NCI-H510A (cell line): ENCODE measurements at regions not wholly inside any gene's neighbourhood (a gene's known extent, or its start where the extent isn't known, plus 50 kb on each side); places are given as distances from the start of the nearest gene placed in this dataset.

Experiments used
- DNase-seq: peaks from one replicate; lab custom pipeline; 2025; lab: John Stamatoyannopoulos, UW

GRCh38 chr5:68452286-68452685 lies 236.7 kb downstream of the PIK3R1 start:
- DNase-seq = no peak

DNA sequence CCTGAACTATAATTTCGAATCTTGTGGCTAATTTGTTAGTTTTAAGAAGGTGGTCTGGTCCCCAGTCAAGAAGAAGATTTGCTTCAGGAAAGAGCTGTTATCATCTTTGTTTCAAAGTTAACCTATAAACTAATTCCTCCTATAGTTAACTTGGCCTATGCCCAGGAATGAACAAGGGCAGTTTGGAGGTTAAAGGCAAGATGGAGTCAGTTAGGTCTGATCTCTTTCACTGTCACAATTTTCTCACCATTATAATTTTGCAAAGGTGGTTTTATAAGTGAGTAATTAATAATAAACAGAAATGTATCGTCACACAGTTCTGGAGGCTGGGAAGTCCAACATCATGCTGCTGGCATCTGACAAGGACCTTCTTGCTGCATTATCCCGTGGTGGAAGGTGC lies 238.6 kb downstream of the PIK3R1 start:
- no peak for DNase-seq

DNA sequence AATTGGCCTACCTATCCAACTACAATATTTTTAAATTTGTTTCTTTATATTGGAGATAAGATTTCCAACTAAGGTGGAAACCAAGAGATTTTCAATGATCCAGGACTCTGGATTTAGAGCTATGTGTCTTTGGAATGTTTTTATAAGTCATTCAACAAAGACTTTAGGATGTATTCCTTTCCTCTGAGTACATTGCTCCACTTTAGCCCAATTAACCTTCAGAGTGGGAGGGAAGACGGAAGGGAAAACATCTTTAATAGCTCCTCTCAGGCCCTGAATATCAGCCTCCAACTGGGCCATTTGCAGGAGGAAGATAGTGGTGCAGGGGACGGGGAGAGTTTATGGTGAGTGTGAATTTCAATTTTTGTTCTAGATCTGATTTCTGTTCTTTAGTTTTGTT lies 239.2 kb downstream of the PIK3R1 start:
- DNase-seq = no peak

DNA sequence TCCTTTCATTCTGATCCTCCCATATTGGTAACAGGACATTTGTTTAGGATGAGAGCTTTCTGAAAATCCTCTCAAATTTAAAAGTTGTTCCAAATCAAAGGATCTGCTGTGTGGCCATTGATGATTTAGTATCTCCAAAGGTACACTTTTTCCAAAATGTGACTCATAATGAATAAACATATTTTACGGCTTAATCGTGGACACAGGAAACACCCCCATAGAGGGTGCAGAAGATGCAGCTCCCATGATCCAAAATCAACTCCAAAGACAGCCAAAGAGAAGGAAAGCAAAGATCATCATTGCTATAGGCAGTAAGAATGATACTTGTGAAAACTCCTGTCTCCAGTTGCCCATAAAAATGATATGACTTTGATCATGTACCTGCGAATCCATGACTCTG lies 239.7 kb downstream of the PIK3R1 start:
- DNase-seq = no peak

DNA sequence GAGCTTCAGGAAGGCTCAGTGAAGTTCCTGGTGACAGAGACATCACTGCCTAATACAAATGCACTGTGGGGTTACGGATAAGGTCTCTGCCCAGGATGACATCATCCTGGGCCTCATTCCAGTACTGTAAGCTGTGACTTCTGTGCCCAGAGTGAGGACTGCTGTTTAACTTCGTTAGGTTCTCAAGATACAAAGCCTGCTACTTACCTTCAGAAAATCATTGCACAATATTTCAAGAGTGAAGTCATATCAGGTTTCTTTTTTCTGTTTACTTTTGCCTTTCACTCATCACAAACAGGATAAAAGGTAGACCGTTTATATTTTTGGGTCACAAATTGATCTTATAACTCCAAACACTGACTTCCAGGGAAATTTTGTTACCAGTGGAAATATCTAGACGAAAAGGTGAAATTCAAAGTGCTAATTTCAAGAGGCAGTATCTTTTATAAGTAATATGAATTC lies 241.2 kb downstream of the PIK3R1 start:
- no peak for DNase-seq

DNA sequence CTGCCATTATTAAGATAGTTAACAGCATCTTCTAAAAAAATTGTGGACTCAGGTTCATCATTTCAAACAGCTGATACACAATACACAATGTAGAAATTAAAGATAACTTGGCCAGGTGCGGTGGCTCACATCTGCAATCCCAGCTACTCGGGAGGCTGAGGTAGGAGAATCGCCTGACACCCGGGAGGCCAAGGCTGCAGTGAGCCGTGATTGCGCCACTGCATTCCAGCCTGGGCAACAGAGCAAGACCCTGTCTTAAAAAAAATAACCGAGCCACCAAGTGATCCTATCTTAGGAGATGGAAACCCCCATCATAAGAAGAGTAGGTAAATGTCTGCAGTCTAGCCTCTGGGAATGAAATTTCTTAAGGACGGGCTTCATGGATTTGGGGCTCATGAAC lies 241.7 kb downstream of the PIK3R1 start:
- DNase-seq = no peak

- DNase-seq = no peak
Measured at GRCh38 chr5:68458416-68459021, 243.0 kb downstream of the PIK3R1 start.

GRCh38 chr5:68459093-68459809 lies 243.7 kb downstream of the PIK3R1 start:
- peak; percentile 52 for DNase-seq

- DNase-seq = no peak
Measured at GRCh38 chr5:68459810-68460139, 244.2 kb downstream of the PIK3R1 start.

GRCh38 chr5:68460147-68460798 lies 244.7 kb downstream of the PIK3R1 start:
- no peak for DNase-seq

GRCh38 chr5:68463606-68464005 lies 248.1 kb downstream of the PIK3R1 start:
- no peak for DNase-seq

DNA sequence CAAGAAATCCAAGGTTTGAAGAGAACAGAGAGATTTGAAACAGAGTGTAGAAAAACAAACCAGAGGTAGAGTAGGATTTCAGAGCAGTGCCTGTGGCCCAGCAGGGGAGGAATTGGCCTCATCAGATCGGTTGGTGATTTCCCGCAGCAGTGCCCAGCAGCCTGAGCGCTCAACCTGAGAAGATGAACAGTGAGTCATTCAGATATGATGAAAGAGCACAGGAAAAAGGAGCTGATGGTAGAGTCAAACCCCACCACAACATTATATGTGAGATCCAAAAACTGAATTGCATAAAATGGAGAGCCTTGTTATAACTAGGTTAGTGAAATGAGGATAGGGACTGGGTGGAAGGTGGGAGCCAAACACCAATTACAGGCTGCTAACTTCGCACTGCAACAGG lies 248.9 kb downstream of the PIK3R1 start:
- no peak for DNase-seq

GRCh38 chr5:68465133-68465532 lies 249.6 kb downstream of the PIK3R1 start:
- DNase-seq = no peak

- DNase-seq = no peak
Measured at GRCh38 chr5:68465934-68466551, 250.5 kb downstream of the PIK3R1 start.

DNA sequence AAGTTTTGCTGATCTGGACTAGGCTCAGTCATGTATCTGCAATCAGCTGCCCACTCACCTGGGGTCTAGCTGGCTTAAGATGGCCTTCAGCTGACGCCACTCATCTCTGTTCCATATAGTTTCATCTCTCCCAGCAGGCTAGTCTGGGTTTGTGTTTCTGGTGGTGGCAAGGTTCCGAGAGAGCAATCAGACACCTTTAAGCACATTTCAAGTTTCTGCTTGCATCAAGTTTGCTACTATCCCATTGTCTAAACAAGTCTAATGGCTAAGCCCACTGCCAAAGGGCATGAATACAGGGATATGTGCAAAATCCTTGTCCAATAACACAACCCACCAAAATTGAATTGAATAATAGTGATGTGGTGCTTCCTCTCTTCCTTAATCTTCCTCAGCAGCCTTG lies 251.7 kb downstream of the PIK3R1 start:
- DNase-seq = no peak

GRCh38 chr5:68467794-68468193 lies 252.2 kb downstream of the PIK3R1 start:
- DNase-seq = no peak

- no peak for DNase-seq
Measured at GRCh38 chr5:68468322-68468721, 252.8 kb downstream of the PIK3R1 start.

- DNase-seq = no peak
Measured at GRCh38 chr5:68475476-68475983, 260.0 kb downstream of the PIK3R1 start.

DNA sequence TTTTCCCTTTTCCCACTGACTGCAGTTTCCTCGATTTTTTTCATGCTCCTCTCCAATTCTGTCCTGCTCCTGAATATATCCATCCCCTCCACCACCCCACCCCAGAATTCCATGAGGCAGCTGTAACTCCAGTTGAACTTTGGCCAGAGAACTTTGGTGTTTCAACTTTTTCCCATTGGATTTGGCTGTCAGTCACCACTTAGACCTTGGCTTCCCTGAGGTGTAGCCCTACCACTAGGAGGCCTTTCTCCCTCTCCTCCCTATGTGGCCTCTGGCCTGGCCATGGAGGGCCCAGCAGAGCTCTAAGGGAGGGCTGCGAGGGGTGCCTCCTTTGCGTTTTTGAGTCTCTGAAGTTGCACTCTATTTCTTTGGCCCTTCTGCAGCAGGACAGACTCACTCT lies 261.3 kb downstream of the PIK3R1 start:
- no peak for DNase-seq

- no peak for DNase-seq
Measured at GRCh38 chr5:68478301-68479095, 262.9 kb downstream of the PIK3R1 start.

- DNase-seq = no peak
Measured at GRCh38 chr5:68479524-68479923, 264.0 kb downstream of the PIK3R1 start.

DNA sequence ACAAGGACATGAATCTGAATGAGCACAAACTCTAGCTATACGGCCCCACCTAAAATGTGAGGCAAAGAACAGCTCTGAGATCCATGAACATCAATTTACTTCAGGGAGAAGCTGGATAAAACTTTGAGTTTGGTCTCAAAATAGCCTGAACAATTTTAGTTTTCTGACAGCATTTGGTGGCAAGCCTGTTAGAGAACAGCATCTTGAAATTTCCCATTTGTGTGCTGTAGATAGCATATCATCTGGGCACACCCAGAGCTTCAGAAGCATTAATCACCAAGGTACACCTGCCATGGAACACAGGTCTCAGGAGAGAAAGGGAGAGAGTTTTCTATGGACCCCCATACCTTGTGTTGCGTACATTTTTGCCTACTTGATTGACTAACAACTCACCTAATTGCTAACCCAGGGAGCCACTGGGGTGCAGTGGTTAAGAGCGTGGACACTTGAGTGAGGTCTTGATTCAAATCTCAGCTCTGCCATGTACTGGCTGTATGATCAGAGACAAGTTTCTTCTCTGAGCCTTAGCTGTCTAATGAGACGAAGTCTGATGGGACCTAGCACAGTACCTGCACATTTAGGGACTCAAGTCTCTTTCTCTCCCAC lies 264.9 kb downstream of the PIK3R1 start:
- DNase-seq = no peak
